Right cardiac atrium (tissue), 5 donors: ENCODE measurements at regions not wholly inside any gene's neighbourhood (a gene's known extent, or its start where the extent isn't known, plus 50 kb on each side); places are given as distances from the start of the nearest gene placed in this dataset.

ENCODE experiments used
- ATAC-seq, 2 donors: fragments of 200-7000 bp; cut with Tn5 transposase; one replicate each; pipeline versions ENCODE4 v1.8.0 to v1.9.1; 2020; ENCODE audit warnings: moderate library complexity in 2 of 2, mild to moderate bottlenecking in 1 of 2
- DNase-seq, 3 donors: peaks; one replicate each; pipeline ENCODE4 v3.0.0-alpha.2; 2020
- H3K27ac ChIP-seq: one replicate; pipeline ENCODE4 v1.5.1; 2013; ENCODE audit warnings: mild to moderate bottlenecking, low read length, control low read depth, moderate library complexity
- H3K27me3 ChIP-seq: one replicate; pipeline ENCODE4 v1.6.1; 2013; ENCODE audit not compliant: control insufficient read depth, insufficient read depth
- H3K4me1 ChIP-seq: one replicate; pipeline ENCODE4 v1.6.1; 2013; ENCODE audit warnings: low read length; ENCODE audit not compliant: control insufficient read depth, insufficient read depth
- H3K4me3 ChIP-seq: one replicate; pipeline ENCODE4 v1.5.1; 2013; ENCODE audit warnings: low read length, control low read depth
- H3K9me3 ChIP-seq: one replicate; pipeline ENCODE4 v1.6.1; 2013; ENCODE audit warnings: low read length; ENCODE audit not compliant: control insufficient read depth
- WGBS: extraction: QIAGEN DNeasy Blood & Tissue Kit; methylation state at CpG from one replicate; pipeline ENCODE4 v1.1.7; 2013; 5-methylcytosine and 5-hydroxymethylcytosine counted together
- intact Hi-C, 4 donors: fragments of 100-400 bp; cut with DNase I; formaldehyde crosslinking; loops; one replicate each; pipeline versions ENCODE4 v1.11.0 to v1.14.0; 2022 to 2023
- donor health status: healthy with polysubstance abuse.
- donor health status: DM: no; HTN: yes; CAD: no.
- donor health status: DM: no; HTN: no; CAD: no.
- donor health status: DM: no; HTN: yes; CAD: no; lungs with severe emphysema.
- donor health status: DM: yes; HTN: yes; CAD: no.

DNA sequence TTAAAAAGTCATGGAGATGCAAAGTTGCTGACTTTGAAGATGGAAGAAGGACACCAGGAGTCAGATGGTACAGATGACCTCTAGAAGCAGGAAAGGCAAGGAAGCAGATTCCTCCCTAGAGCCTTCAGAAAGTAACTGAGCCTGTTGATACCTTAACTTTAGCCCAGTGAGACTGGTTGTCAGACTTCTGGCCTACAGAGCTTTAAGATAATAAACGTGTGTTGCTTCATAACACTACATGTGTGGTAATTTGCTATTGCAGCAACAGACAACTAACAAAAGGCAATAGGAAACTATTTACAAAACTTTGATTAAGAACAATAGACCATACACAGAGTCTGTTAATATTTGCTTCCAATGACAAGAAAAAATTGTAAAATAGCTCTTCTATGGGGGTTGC, 102.0 kb upstream of the USP38 start:
- no peak for ATAC-seq

DNA sequence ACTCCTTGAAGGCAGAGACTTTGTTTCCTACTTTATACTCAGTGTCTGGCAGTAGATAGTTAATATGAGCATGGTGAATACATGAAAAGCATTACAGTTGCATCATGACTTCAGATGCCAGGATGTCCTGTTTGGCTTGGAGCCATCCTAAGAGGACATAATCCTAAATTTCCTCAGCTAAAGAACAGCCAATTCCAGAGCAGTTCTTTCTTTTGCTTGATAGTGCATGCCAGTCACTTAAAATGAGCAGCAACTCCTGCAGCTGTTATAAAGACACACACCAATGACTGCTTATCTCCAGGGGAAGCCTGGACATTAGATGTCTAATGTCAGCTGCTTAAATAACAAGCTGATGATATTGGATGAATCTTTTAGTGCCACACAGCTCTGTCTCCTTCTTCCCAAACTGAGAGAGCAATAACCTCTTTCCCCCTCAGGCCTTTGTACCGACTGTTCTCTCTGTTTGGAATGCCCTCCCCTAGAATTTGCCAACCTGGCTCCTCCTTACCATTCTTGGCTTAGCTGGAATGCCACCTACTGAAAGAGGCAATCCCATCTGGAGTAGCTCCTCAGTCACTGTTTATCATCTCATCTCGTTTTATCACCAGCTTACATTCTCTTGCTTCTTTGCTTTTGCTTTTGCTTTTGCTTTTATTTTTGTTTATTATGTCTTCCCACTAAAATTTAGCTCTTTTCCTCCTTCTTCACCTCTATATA, 100.8 kb upstream of the USP38 start:
- H3K4me1 ChIP-seq = no peaks in the 10 kb centered on the region
- no peak overlapping the region for H3K4me3 ChIP-seq
- no peak for DNase-seq
- WGBS = 35% methylated on average over 2 of the region's 2 CpGs
- no peaks in the 10 kb centered on the region for H3K27me3 ChIP-seq
- no peak for ATAC-seq
- H3K27ac ChIP-seq = no peak overlapping the region
- H3K9me3 ChIP-seq = no peaks in the 10 kb centered on the region
- intact Hi-C loops = no loop called here

More for the DNA sequence above, 102.0 kb upstream of the USP38 start:
- Histone ChIP-seq H3K9me3 (no peaks in the 10 kb centered on the region), H3K27me3 (no peaks in the 10 kb centered on the region), H3K27ac (no peak overlapping the region), H3K4me3 (no peak overlapping the region), H3K4me1 (no peaks in the 10 kb centered on the region)
- 59% methylated on average over 1 of the region's 1 CpG for WGBS
- no peak for DNase-seq
- intact Hi-C loops = no loop called here

DNA sequence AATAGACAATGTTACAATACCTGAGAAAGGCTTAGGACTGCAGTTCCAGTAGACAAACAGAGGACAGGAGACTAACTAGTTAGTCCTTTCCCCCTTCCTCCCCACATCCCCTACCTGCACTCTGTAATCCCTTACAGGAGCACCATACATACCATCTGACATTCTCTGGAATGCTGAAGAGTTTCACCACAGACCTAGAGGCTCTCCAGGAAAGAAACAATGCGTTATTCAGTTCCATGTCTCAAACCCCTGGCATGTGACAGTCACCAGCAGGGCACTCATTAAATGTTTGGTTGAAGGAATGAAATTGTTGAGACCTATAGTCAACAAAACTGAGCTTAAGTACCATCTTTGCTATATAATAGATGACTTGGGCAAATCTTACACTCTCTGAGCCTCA, 100.2 kb upstream of the USP38 start:
- H3K27me3 ChIP-seq = no peaks in the 10 kb centered on the region
- no peaks in the 10 kb centered on the region for H3K4me1 ChIP-seq
- H3K4me3 ChIP-seq = no peak overlapping the region
- intact Hi-C loops = no loop called here
- H3K27ac ChIP-seq = no peak overlapping the region
- DNase-seq (no peak), ATAC-seq (no peak)
- whole genome bisulfite sequencing = 72% methylated on average over 1 of the region's 1 CpG
- no peaks in the 10 kb centered on the region for H3K9me3 ChIP-seq

DNA sequence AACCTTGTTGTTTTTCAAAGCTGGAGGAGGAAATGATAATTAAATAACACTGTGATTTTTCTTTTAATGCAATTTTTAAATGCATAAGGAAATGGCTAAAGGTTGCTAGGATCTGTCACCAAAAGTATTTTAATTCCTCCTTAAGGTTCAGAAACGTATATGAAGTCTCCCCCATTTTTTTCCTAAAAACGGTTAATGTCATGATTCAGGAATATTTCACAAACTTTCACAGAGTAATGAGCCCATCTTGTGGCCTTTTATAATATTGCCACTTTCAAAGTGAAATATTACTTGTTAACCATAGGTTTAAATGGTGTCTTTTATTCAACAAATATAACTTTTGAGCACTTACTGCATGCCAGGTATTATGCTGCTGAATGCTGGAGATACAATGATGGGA, 99.5 kb upstream of the USP38 start:
- no peak overlapping the region for H3K4me3 ChIP-seq
- no peaks in the 10 kb centered on the region for H3K4me1 ChIP-seq
- no peak for DNase-seq
- intact Hi-C loops = no loop called here
- no peaks in the 10 kb centered on the region for H3K9me3 ChIP-seq
- WGBS = 27% methylated on average over 2 of the region's 2 CpGs
- H3K27me3 ChIP-seq = no peaks in the 10 kb centered on the region
- no peak for ATAC-seq
- no peak overlapping the region for H3K27ac ChIP-seq

DNA sequence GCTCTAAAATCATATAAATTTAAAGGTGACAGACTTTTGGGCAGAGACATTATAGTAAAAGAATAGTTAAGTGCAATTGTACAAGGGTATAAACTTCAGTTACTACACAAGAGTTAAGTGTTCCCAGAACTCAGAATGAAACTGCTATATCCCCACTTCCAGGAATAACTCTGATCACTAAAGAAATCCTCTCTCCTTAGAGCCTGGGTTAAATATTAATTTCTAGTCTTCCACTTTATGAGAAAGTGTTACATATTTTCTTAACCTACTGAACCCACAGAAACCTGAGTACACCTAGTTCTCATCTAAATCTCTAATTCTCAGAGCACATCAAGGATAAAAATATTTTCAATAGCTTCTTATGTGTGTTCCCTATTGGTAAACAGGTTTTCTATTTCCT, 99.1 kb upstream of the USP38 start:
- Histone ChIP-seq H3K27ac (no peak overlapping the region), H3K9me3 (no peaks in the 10 kb centered on the region), H3K4me3 (no peak overlapping the region), H3K27me3 (no peaks in the 10 kb centered on the region), H3K4me1 (no peaks in the 10 kb centered on the region)
- intact Hi-C loops = no loop called here
- ATAC-seq = no peak
- no peak for DNase-seq

DNA sequence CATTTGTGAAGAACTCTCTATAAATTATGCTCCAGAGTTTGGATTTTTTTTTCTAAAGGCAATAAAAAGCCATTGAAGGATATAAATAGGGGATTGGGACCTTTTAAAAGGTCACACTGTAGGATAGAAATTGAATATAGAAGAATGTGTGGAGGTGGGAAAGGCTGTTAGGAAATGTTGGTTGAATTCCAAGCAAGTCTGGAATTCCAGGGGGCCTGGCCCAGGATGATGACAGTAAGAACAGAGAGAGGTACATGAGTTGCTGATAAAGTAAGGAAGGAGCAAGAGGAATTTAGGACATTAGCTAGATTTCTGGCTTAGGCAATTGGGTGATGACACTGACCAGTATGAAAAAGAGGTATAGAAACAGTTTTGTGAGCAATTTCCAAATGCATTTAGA, 95.4 kb upstream of the USP38 start:
- Histone ChIP-seq H3K27me3 (no peaks in the 10 kb centered on the region), H3K4me3 (no peak overlapping the region), H3K27ac (no peak overlapping the region), H3K9me3 (no peaks in the 10 kb centered on the region), H3K4me1 (no peaks in the 10 kb centered on the region)
- DNase-seq (no peak), ATAC-seq (no peak)
- intact Hi-C loops = no loop called here

DNA sequence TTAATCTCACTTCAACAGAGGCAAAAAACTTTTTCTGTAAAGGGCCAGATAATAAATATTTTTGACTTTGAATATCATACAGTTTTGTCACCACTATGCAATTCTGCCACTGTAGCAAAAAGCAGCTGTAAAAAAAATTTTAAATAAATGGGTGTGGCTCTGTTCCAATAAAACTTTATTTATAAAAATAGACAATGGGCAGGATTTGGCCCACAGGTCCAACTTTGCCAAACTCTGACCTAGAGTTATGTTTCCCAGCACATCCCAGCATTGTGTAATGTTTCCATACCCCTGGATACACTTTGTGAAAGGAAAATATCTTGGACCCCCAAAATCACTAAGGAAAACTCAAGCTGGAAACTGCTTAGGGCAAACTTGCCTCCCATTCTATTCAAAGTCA, 94.9 kb upstream of the USP38 start:
- ATAC-seq = no peak
- no peaks in the 10 kb centered on the region for H3K4me1 ChIP-seq
- no peak overlapping the region for H3K27ac ChIP-seq
- H3K4me3 ChIP-seq = no peak overlapping the region
- H3K27me3 ChIP-seq = no peaks in the 10 kb centered on the region
- intact Hi-C loops = no loop called here
- DNase-seq = no peak
- H3K9me3 ChIP-seq = no peaks in the 10 kb centered on the region

DNA sequence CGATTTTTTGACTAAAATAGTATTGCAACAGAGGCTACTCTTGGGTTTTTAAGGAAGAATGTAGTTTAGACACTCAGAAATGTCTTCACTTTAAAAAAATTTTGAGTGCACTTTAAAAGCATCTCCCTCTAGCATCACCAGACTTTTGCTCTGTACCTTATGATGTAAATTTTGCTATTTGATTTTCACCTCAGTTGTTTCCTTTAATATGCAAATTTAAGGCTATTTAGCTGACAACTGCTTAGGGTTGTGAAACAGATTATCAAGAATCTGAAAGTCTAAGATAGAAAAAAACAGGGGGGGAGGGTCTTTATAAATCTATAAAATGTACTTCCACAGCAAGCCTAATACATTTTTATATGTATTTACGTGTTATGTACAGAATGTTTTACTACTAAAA, 92.9 kb upstream of the USP38 start:
- DNase-seq (no peak), ATAC-seq (no peak)
- Histone ChIP-seq H3K9me3 (no peaks in the 10 kb centered on the region), H3K27ac (no peak overlapping the region), H3K27me3 (no peaks in the 10 kb centered on the region), H3K4me3 (no peak overlapping the region), H3K4me1 (no peaks in the 10 kb centered on the region)
- 83% methylated on average over 2 of the region's 2 CpGs for WGBS
- intact Hi-C loops = no loop called here

DNA sequence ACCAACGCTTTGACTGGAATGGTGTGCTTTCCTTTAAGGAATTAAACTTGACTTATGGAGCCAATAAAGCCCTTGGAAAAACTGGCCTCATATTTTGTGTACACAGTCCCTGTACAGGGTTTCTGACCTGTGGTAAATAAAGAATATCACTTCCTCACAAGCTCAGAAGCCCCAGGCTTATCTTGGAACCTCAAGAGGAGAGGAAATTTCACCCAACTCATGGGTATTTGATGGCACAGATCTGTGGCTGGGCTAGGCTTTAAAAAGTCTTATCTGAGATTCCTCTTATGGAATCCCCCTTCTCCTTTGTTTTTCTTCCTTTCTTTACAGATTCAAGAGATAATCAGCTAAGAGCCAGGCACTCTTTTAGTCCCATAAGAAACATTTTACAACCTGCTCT, 89.3 kb upstream of the USP38 start:
- Histone ChIP-seq H3K4me3 (no peak overlapping the region), H3K27ac (no peak overlapping the region), H3K27me3 (no peaks in the 10 kb centered on the region), H3K4me1 (no peaks in the 10 kb centered on the region), H3K9me3 (no peaks in the 10 kb centered on the region)
- no peak for DNase-seq
- no peak for ATAC-seq
- intact Hi-C loops = no loop called here
- 93% methylated on average over 1 of the region's 1 CpG for WGBS

DNA sequence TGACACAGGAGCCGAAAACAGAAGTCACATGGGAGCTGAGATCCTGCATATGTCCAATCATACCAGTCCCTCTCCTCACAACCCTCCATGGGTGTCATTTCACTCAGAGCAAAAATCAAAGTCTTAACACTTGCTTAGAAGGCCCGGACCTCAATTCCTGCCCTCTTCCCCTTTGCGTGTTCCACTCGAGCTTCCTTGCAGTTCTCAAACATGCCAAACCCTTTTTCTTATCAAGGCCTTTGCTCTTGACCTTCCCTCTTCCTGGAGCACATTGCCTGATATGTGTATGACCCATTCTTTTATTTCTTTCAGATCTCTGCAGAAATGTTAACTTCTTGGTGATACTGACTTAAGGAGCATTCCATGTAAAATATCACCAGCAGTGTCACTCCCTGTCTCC, 87.0 kb upstream of the USP38 start:
- Histone ChIP-seq H3K9me3 (no peaks in the 10 kb centered on the region), H3K4me1 (no peaks in the 10 kb centered on the region), H3K4me3 (no peak overlapping the region), H3K27me3 (no peaks in the 10 kb centered on the region), H3K27ac (no peak overlapping the region)
- no peak for DNase-seq
- ATAC-seq = no peak
- intact Hi-C loops = no loop called here
- 43% methylated on average over 4 of the region's 4 CpGs for WGBS

DNA sequence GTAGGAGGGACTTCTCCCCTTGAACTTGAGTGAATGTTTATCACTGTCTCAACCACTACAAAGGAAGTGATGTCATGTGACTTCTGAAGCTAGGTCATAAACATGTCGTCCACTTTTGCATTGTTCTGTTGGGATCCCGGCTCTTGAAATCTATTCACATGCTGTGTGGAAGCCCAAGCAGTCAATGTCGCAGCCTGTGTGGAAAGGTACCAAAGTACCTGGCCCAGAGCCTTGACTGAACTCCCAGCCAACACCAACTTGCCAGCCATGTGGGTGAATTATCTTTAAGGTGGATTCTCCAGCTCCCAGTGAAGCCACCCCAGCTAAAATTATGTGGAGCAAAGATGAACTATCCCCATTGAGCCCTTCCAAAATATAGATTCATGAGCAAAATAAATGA, 85.0 kb upstream of the USP38 start:
- ATAC-seq (no peak), DNase-seq (no peak)
- Histone ChIP-seq H3K27ac (no peak overlapping the region), H3K4me3 (no peak overlapping the region), H3K9me3 (no peaks in the 10 kb centered on the region), H3K4me1 (no peaks in the 10 kb centered on the region), H3K27me3 (no peaks in the 10 kb centered on the region)
- WGBS = 77% methylated on average over 3 of the region's 3 CpGs
- intact Hi-C loops = no loop called here

DNA sequence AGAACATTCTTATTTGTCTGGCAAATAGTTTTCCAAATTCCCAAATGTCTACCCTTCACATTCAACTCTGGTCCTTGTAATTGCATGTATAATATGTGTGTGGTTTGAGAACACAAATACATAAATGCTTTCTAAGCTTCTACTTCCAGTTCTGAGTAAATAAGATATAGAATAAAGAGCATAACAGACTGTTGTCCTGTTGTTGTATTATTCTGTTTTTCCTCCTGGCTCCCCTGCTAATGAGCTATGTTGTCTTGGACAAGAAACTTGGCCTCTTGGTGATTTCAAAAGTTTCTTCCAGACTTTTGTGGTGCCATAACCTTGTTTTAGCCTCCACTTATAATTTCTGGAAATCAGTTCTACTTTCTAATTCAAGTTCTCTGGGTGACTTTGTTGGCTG, 75.3 kb upstream of the USP38 start:
- Histone ChIP-seq H3K4me3 (no peak overlapping the region), H3K4me1 (no peaks in the 10 kb centered on the region), H3K27me3 (no peaks in the 10 kb centered on the region), H3K9me3 (no peaks in the 10 kb centered on the region), H3K27ac (no peak overlapping the region)
- no peak for ATAC-seq
- intact Hi-C loops = no loop called here
- DNase-seq = no peak
